BE2C (cell line): ENCODE measurements at regions not wholly inside any gene's neighbourhood (a gene's known extent, or its start where the extent isn't known, plus 50 kb on each side); places are given as distances from the start of the nearest gene placed in this dataset.

Experiments used
- DNase-seq: peaks from one replicate; pipeline ENCODE4 v3.0.0-alpha.2; 2020
- H3K27me3 ChIP-seq: fragments of 250-450 bp; sonication (Bioruptor Pico); 2 replicates; pipeline ENCODE4 v1.5.1; 2020; ENCODE audit warnings: mild to moderate bottlenecking
- H3K36me3 ChIP-seq: fragments of 250-450 bp; sonication (Bioruptor Pico); 2 replicates; pipeline ENCODE4 v1.5.1; 2020; ENCODE audit warnings: mild to moderate bottlenecking
- H3K4me1 ChIP-seq: fragments of 250-450 bp; sonication (Bioruptor Pico); 2 replicates; pipeline ENCODE4 v1.5.1; 2020
- H3K4me3 ChIP-seq: 2 replicates; pipeline ENCODE4 v1.5.1; 2011; ENCODE audit warnings: low read depth, low read length
- H3K9me3 ChIP-seq: fragments of 250-450 bp; sonication (Bioruptor Pico); 2 replicates; pipeline ENCODE4 v1.5.1; 2020
- TF ChIP-seq, protein P1 (sequence below): IDR thresholded peaks from 2 replicates; pipeline ENCODE4 v1.5.1; 2012; ENCODE audit warnings: mild to moderate bottlenecking, low read depth, low read length

DNA sequence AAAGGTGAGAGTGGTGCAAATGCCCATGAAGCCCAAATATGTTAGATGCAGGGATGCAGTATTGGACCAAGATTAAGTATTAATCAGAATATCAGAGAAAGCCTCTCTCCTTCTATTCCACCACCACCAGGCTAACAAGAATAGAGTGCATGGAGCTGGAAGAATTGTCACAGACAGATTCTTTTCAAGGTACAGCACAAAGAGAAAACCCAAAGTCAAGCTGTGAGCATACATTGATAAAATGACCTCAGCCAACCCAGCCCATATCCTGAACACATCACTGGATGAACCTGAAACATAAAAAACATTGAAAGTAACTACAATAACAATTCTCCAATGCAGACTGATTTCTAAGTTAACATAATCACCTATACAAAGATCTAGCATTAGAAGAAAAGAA is 445.7 kb upstream of the NETO1 start:
- TF ChIP-seq, protein P1, sequence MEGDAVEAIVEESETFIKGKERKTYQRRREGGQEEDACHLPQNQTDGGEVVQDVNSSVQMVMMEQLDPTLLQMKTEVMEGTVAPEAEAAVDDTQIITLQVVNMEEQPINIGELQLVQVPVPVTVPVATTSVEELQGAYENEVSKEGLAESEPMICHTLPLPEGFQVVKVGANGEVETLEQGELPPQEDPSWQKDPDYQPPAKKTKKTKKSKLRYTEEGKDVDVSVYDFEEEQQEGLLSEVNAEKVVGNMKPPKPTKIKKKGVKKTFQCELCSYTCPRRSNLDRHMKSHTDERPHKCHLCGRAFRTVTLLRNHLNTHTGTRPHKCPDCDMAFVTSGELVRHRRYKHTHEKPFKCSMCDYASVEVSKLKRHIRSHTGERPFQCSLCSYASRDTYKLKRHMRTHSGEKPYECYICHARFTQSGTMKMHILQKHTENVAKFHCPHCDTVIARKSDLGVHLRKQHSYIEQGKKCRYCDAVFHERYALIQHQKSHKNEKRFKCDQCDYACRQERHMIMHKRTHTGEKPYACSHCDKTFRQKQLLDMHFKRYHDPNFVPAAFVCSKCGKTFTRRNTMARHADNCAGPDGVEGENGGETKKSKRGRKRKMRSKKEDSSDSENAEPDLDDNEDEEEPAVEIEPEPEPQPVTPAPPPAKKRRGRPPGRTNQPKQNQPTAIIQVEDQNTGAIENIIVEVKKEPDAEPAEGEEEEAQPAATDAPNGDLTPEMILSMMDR: no peak
- DNase-seq: no peak
- Histone ChIP-seq H3K36me3 (no peaks in the 10 kb centered on the region), H3K27me3 (no peaks in the 10 kb centered on the region), H3K4me3 (no peak overlapping the region), H3K4me1 (no peaks in the 10 kb centered on the region), H3K9me3 (no peaks in the 10 kb centered on the region)

DNA sequence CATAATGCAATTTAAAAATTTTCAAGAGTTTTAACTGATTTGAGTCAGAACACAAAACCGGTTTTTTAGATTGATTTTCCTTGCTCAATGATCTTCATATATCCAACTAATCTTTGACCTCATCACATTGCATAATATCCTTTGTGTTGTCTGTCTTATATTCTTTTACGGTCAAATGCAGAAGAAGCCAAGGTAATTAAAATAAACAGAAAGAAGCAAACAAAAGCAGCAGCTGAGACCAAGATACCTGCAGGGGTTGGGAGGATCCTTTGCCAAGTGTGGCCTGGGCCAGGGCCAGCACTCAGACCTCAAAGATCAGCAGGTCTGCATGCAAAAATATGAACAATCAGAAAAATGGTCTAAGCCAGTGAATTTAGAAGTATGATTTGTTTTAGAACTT is 428.9 kb upstream of the NETO1 start:
- H3K4me3 ChIP-seq: no peak overlapping the region
- DNase-seq: no peak
- H3K36me3 ChIP-seq: no peaks in the 10 kb centered on the region
- no peaks in the 10 kb centered on the region for H3K27me3 ChIP-seq
- TF ChIP-seq, protein P1: no peak
- no peaks in the 10 kb centered on the region for H3K4me1 ChIP-seq
- H3K9me3 ChIP-seq: no peaks in the 10 kb centered on the region

DNA sequence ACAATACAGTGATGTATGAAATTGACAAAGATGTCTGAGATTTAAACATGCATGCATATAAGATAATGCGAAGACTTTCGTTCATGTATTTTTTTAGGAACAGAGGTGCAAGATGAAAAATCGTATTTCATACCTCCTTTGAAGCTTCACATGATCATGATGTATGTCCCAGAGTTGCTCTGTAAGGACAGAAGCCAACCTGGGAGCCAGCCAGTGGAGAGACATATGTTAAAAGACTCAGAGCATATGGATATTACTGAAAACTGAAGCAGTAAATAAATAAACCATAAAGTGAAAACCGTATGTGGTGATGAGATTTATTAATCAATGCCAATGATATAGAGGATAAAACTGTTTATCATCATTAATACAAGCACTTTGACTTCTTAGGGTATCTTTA is 424.4 kb upstream of the NETO1 start:
- TF ChIP-seq, protein P1: no peak
- H3K4me1 ChIP-seq: no peaks in the 10 kb centered on the region

DNA sequence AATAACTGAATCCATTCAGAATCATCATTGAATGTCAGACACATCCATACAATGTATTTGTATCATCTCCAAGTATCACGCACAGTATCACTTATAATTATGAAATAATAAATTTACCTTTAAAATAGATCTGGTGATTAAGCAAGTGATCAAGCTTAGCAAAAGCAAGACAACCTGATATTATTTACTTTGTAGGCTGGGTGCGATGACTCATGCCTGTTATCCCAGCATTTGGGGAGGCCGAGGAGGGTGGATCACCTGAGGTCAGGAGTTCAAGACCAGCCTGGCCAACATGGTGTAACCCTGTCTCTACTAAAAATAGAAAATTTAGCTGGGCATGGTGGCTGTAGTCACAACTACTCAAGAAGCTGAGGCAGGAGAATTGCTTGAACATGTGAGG is 421.0 kb upstream of the NETO1 start:
- DNase-seq: no peak

More for the DNA sequence above, 424.4 kb upstream of the NETO1 start:
- H3K9me3 ChIP-seq: no peaks in the 10 kb centered on the region
- H3K27me3 ChIP-seq: no peaks in the 10 kb centered on the region
- H3K4me3 ChIP-seq: no peak overlapping the region
- no peak for DNase-seq
- H3K36me3 ChIP-seq: no peaks in the 10 kb centered on the region

DNA sequence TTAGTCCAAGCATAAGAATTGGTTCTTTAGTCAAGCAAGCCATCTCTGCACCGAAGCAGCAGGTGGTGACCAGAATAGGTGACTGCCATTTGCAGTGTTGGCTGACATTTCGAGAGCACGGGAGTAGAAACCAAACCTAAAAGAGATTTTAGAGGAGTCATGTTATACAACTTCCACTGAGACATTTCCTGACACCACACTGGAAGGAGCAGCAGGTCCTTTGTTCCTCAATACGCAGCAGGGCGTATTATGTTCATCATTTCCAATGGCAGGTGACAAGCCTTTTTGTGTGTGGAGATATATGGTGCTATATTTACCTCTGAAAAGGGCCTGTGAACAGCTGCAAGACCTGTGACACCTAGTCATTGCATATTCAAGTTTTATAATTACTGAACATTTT is 418.8 kb upstream of the NETO1 start:
- DNase-seq: no peak
- H3K4me1 ChIP-seq: no peaks in the 10 kb centered on the region
- TF ChIP-seq, protein P1: no peak
- no peaks in the 10 kb centered on the region for H3K36me3 ChIP-seq
- no peak overlapping the region for H3K4me3 ChIP-seq
- no peaks in the 10 kb centered on the region for H3K9me3 ChIP-seq
- no peaks in the 10 kb centered on the region for H3K27me3 ChIP-seq

More for the DNA sequence above, 421.0 kb upstream of the NETO1 start:
- TF ChIP-seq, protein P1: no peak
- no peaks in the 10 kb centered on the region for H3K27me3 ChIP-seq
- H3K4me1 ChIP-seq: no peaks in the 10 kb centered on the region
- H3K36me3 ChIP-seq: no peaks in the 10 kb centered on the region
- H3K9me3 ChIP-seq: no peaks in the 10 kb centered on the region
- H3K4me3 ChIP-seq: no peak overlapping the region

DNA sequence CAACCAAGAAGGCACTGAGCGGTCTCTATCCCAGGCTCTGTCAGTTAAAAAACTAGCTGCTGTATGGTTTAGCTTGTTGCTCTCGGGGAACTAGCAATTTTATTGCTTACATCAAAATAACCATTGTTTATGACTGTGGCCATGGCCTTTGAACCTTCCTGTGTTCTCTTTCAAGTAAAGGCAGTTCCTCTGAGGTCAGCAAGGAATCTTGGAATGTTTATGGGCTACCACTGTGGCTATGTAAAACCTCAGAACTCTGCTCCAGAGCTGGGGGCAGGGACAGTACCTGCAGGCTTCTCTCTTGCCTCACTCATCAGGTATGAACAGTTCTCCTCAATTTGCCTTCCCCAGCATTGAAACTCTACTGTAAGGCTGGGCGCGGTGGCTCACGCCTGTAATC is 416.0 kb upstream of the NETO1 start:
- Histone ChIP-seq H3K4me3 (no peak overlapping the region), H3K36me3 (no peaks in the 10 kb centered on the region), H3K27me3 (no peaks in the 10 kb centered on the region), H3K9me3 (no peaks in the 10 kb centered on the region), H3K4me1 (no peaks in the 10 kb centered on the region)
- no peak for DNase-seq
- TF ChIP-seq, protein P1: no peak
